Activated CD8-positive, alpha-beta T cell treated with anti-CD3 and anti-CD28 coated beads for 36 hours (primary cell): ENCODE measurements at regions not wholly inside any gene's neighbourhood (a gene's known extent, or its start where the extent isn't known, plus 50 kb on each side); places are given as distances from the start of the nearest gene placed in this dataset.

Experiments
- ATAC-seq: fragments of 200-7000 bp; cut with Tn5 transposase; one replicate; pipeline ENCODE4 v1.10.0; 2021; ENCODE audit warnings: mild to moderate bottlenecking, moderate library complexity
- CTCF ChIA-PET: fragments of 350-600 bp; sonication (Branson Sonifier 250); formaldehyde crosslinking; loops from one replicate; lab custom pipeline; 2021; ENCODE audit warnings: antibody characterized with exemption; lab: Charles Lee
- POLR2A ChIA-PET: fragments of 350-600 bp; sonication (Branson Sonifier 250); formaldehyde crosslinking; loops from one replicate; lab custom pipeline; 2021; ENCODE audit warnings: antibody characterized with exemption; lab: Charles Lee
- DNase-seq: peaks from one replicate; pipeline ENCODE4 v3.0.0-alpha.2; 2020
- H3K27ac Mint-ChIP-seq: one replicate; pipeline ENCODE4 v1.8.0; 2021; ENCODE audit warnings: mild to moderate bottlenecking, mixed read lengths
- H3K27me3 Mint-ChIP-seq: one replicate; pipeline ENCODE4 v1.8.0; 2021; ENCODE audit warnings: mixed read lengths
- H3K36me3 Mint-ChIP-seq: one replicate; pipeline ENCODE4 v1.8.0; 2021; ENCODE audit warnings: low read depth, mixed read lengths
- H3K4me1 Mint-ChIP-seq: one replicate; pipeline ENCODE4 v1.8.0; 2021; ENCODE audit warnings: low read depth, mixed read lengths
- H3K4me3 Mint-ChIP-seq: one replicate; pipeline ENCODE4 v1.8.0; 2021; ENCODE audit warnings: mild to moderate bottlenecking, moderate library complexity, mixed read lengths
- H3K9me3 Mint-ChIP-seq: one replicate; pipeline ENCODE4 v1.8.0; 2021; ENCODE audit warnings: mixed read lengths
- CTCF ChIP-seq: fragments of 200-600 bp; IDR thresholded peaks from one replicate; pipeline ENCODE4 v1.8.0; 2022; ENCODE audit warnings: antibody characterized with exemption, mild to moderate bottlenecking
- intact Hi-C: fragments of 100-400 bp; cut with micrococcal nuclease; formaldehyde crosslinking; loops from one replicate; pipeline ENCODE4 v1.10.0; 2022

- H3K27me3 Mint-ChIP-seq = peaks cover 20% of the 10 kb centered on the region
- no peak for ATAC-seq
- no peak for DNase-seq
- ChIA-PET CTCF (no interaction called here), POLR2A (no interaction called here)
- TF ChIP-seq CTCF = no peak
- no peak overlapping the region for H3K4me3 Mint-ChIP-seq
- no peaks in the 10 kb centered on the region for H3K36me3 Mint-ChIP-seq
- H3K9me3 Mint-ChIP-seq = no peaks in the 10 kb centered on the region
- no peak overlapping the region for H3K27ac Mint-ChIP-seq
- intact Hi-C loops = no loop called here
- peaks cover 2% of the 10 kb centered on the region for H3K4me1 Mint-ChIP-seq
These were observed 98.4 kb downstream of the C12orf75 start for GRCh38 chr12:105428793-105429395.

GRCh38 chr12:105429511-105429910, 99.0 kb downstream of the C12orf75 start:
- no peak for DNase-seq
- intact Hi-C loops = no loop called here
- ChIA-PET POLR2A (no interaction called here), CTCF (interaction anchor here (1.5 kb wide), 1 partner anchor 707 kb away, joined by 4 read pairs; no protein-coding TSS in a partner anchor)
- Mint-ChIP-seq H3K4me1 (no peaks in the 10 kb centered on the region), H3K4me3 (no peak overlapping the region), H3K9me3 (no peaks in the 10 kb centered on the region), H3K36me3 (no peaks in the 10 kb centered on the region), H3K27me3 (peaks cover 20% of the 10 kb centered on the region), H3K27ac (no peak overlapping the region)
- no peak for TF ChIP-seq CTCF
- no peak for ATAC-seq

GRCh38 chr12:105431537-105432100, 101.1 kb downstream of the C12orf75 start:
- no peak for TF ChIP-seq CTCF
- Mint-ChIP-seq H3K4me1 (no peaks in the 10 kb centered on the region), H3K4me3 (no peak overlapping the region), H3K27ac (no peak overlapping the region), H3K27me3 (peaks cover 32% of the 10 kb centered on the region), H3K9me3 (no peaks in the 10 kb centered on the region), H3K36me3 (no peaks in the 10 kb centered on the region)
- no peak for ATAC-seq
- CTCF ChIA-PET = interaction anchor here (1.6 kb wide), 1 partner anchor 11 kb away, joined by 5 read pairs; no protein-coding TSS in a partner anchor
- POLR2A ChIA-PET = no interaction called here
- no peak for DNase-seq
- intact Hi-C loops = no loop called here

- Mint-ChIP-seq H3K9me3 (no peaks in the 10 kb centered on the region), H3K27me3 (peaks cover 27% of the 10 kb centered on the region), H3K4me1 (no peaks in the 10 kb centered on the region), H3K27ac (no peak overlapping the region), H3K36me3 (no peaks in the 10 kb centered on the region), H3K4me3 (no peak overlapping the region)
- TF ChIP-seq CTCF = no peak
- ATAC-seq = no peak
- intact Hi-C loops = no loop called here
- POLR2A ChIA-PET = no interaction called here
- CTCF ChIA-PET = interaction anchor here (1.5 kb wide), 1 partner anchor 13 kb away, joined by 5 read pairs; no protein-coding TSS in a partner anchor
- DNase-seq = no peak
These were observed 103.3 kb downstream of the C12orf75 start for GRCh38 chr12:105433804-105434203.

GRCh38 chr12:105436636-105437035, 106.1 kb downstream of the C12orf75 start:
- DNase-seq = no peak
- Mint-ChIP-seq H3K27ac (no peak overlapping the region), H3K4me1 (no peaks in the 10 kb centered on the region), H3K36me3 (no peaks in the 10 kb centered on the region), H3K27me3 (peaks cover 25% of the 10 kb centered on the region), H3K9me3 (no peaks in the 10 kb centered on the region), H3K4me3 (no peak overlapping the region)
- ChIA-PET CTCF (no interaction called here), POLR2A (no interaction called here)
- ATAC-seq = no peak
- TF ChIP-seq CTCF = no peak
- intact Hi-C loops = no loop called here
